HepG2 (cell line): ENCODE measurements at regions not wholly inside any gene's neighbourhood (a gene's known extent, or its start where the extent isn't known, plus 50 kb on each side); places are given as distances from the start of the nearest gene placed in this dataset.
A peak's percentile ranks its signal among the peaks of the same experiment; 100 is the strongest.

Source experiments
- ATAC-seq: fragments of 200-7000 bp; cut with Tn5 transposase; 3 replicates; pipeline ENCODE4 v1.9.1; 2020; ENCODE audit warnings: mild to moderate bottlenecking, moderate library complexity
- BruUV-seq: library from RNA; stranded (reverse); fragments of 400-500 nt; replicated peaks from 2 replicates; lab custom pipeline; 2021; lab: Mats Ljungman, UMichigan
- CTCF ChIA-PET: fragments of 300-600 bp; formaldehyde crosslinking; extraction: SDS; loops from one replicate; lab custom pipeline; 2021; ENCODE audit warnings: low total read pairs, inconsistent platforms, low intra/inter-chr PET ratio; lab: Yijun Ruan, JAX
- POLR2A ChIA-PET: fragments of 350-600 bp; sonication (Branson Sonifier 250); formaldehyde crosslinking; loops from one replicate; lab custom pipeline; 2020; ENCODE audit warnings: antibody characterized with exemption, inconsistent platforms; lab: Yijun Ruan, JAX
- DNase-seq: peaks from one replicate; pipeline ENCODE4 v3.0.0-alpha.2; 2015; ENCODE audit warnings: low spot score
- FAIRE-seq: peaks from 3 replicates; lab custom pipeline; 2011; peaks lifted over from hg19 to GRCh38; lab: Jason Lieb, UNC
- H2AFZ ChIP-seq: one replicate; pipeline ENCODE4 v1.6.1; 2011; ENCODE audit warnings: low read length, inconsistent platforms
- H3K27ac ChIP-seq: fragments of 300-600 bp; 3 replicates; pipeline ENCODE4 v1.8.0; 2011; ENCODE audit warnings: mixed run types, mild to moderate bottlenecking, mixed read lengths, low read length, inconsistent platforms; ENCODE audit not compliant: insufficient read depth; ENCODE audit errors: extremely low read length
- H3K27me3 ChIP-seq, 2 experiments: fragments of 200-600 bp in 1 of 2; 2 replicates in 1 of 2; 3 replicates in 1 of 2; pipeline versions ENCODE4 v1.6.0 to v1.8.0; 2011; ENCODE audit warnings: low read length in 2 of 2, mild to moderate bottlenecking in 2 of 2, moderate library complexity in 2 of 2, inconsistent platforms in 1 of 2; ENCODE audit not compliant: insufficient read depth in 2 of 2, control insufficient read depth in 1 of 2
- H3K36me3 ChIP-seq, 2 experiments: fragments of 200-600 bp in 1 of 2; replicated peaks in 1 of 2; 2 replicates in 1 of 2; 3 replicates in 1 of 2; pipeline versions ENCODE4 v1.5.1 to v1.8.0; 2011; ENCODE audit warnings: low read length in 2 of 2, inconsistent platforms in 1 of 2; ENCODE audit not compliant: insufficient read depth in 2 of 2, control insufficient read depth in 1 of 2
- H3K4me1 ChIP-seq: 2 replicates; pipeline ENCODE4 v1.5.1; 2012; ENCODE audit warnings: low read length, inconsistent platforms; ENCODE audit not compliant: insufficient read depth
- H3K4me2 ChIP-seq: 2 replicates; pipeline ENCODE4 v1.6.0; 2011; ENCODE audit warnings: low read depth, low read length, inconsistent platforms
- H3K4me3 ChIP-seq, 3 experiments: fragments of 200-600 bp in 1 of 3; sonication (generic), shearing (Covaris generic) in 1 of 3; replicated peaks in 1 of 3; 2 replicates each; pipeline ENCODE4 v1.5.1; 2011 to 2016; ENCODE audit warnings: low read length in 3 of 3, inconsistent platforms in 2 of 3, low read depth in 2 of 3, mild to moderate bottlenecking in 2 of 3, control low read depth in 1 of 3, mixed read lengths in 1 of 3; ENCODE audit not compliant: insufficient read depth in 1 of 3
- H3K79me2 ChIP-seq: one replicate; pipeline ENCODE4 v1.6.1; 2011; ENCODE audit warnings: low read length, inconsistent platforms; ENCODE audit not compliant: insufficient read depth
- H3K9ac ChIP-seq: 2 replicates; pipeline ENCODE4 v1.6.0; 2011; ENCODE audit warnings: mild to moderate bottlenecking, low read depth, low read length, inconsistent platforms; ENCODE audit not compliant: insufficient read depth
- H3K9me3 ChIP-seq: 2 replicates; pipeline ENCODE4 v1.5.1; 2012; ENCODE audit warnings: mild to moderate bottlenecking, low read length
- H4K20me1 ChIP-seq: 2 replicates; pipeline ENCODE4 v1.6.0; 2011; ENCODE audit warnings: inconsistent platforms, mild to moderate bottlenecking, low read length, moderate library complexity; ENCODE audit not compliant: insufficient read depth
- CBX1 ChIP-seq: IDR thresholded peaks from one replicate; pipeline ENCODE4 v1.6.1; 2016; ENCODE audit warnings: antibody characterized with exemption, low read depth
- CREB3 ChIP-seq: sonication (generic); formaldehyde crosslinking; IDR thresholded peaks from 2 replicates; pipeline ENCODE4 v1.5.0; 2020; ENCODE audit warnings: missing genetic modification reagents
- FOXC1 ChIP-seq: sonication (generic); formaldehyde crosslinking; IDR thresholded peaks from 2 replicates; pipeline ENCODE4 v1.8.0; 2022; ENCODE audit warnings: mild to moderate bottlenecking, missing genetic modification reagents, borderline replicate concordance
- IRF1 ChIP-seq: sonication (generic); formaldehyde crosslinking; IDR thresholded peaks from 2 replicates; pipeline ENCODE4 v1.4.0; 2020; ENCODE audit warnings: low read depth, mild to moderate bottlenecking, missing genetic modification reagents
- MYC ChIP-seq: sonication (generic); formaldehyde crosslinking; IDR thresholded peaks from 2 replicates; pipeline ENCODE4 v1.9.0; 2021; ENCODE audit warnings: missing genetic modification reagents, borderline replicate concordance
- POLR2AphosphoS2 ChIP-seq: IDR thresholded peaks from 2 replicates; pipeline ENCODE4 v1.6.1; 2011; ENCODE audit warnings: low read depth, low read length, improper control_type of control experiment
- SRSF9 ChIP-seq: fragments of 200-400 bp; formaldehyde crosslinking; IDR thresholded peaks from 2 replicates; pipeline ENCODE4 v1.6.1; 2018; ENCODE audit warnings: borderline replicate concordance, mild to moderate bottlenecking, low read depth, low read length; ENCODE audit not compliant: insufficient read depth, poor library complexity, severe bottlenecking
- THAP11 ChIP-seq: IDR thresholded peaks from 2 replicates; pipeline ENCODE4 v1.6.1; 2016; ENCODE audit warnings: missing biosample characterization, missing genetic modification reagents
- ZNF20 ChIP-seq: sonication (generic); formaldehyde crosslinking; IDR thresholded peaks from 2 replicates; pipeline ENCODE4 v1.4.0; 2020; ENCODE audit warnings: mild to moderate bottlenecking, moderate library complexity, missing genetic modification reagents
- ZNF577 ChIP-seq: sonication (generic); formaldehyde crosslinking; IDR thresholded peaks from 2 replicates; pipeline ENCODE4 v1.4.0; 2020; ENCODE audit warnings: mild to moderate bottlenecking, low read depth, missing genetic modification reagents, borderline replicate concordance
- ZNF775 ChIP-seq: sonication (generic); formaldehyde crosslinking; IDR thresholded peaks from 2 replicates; pipeline ENCODE4 v1.4.0; 2020; ENCODE audit warnings: missing genetic modification reagents, mild to moderate bottlenecking, moderate library complexity, borderline replicate concordance
- WGBS: methylation state at CpG from one replicate; pipeline ENCODE4 v1.1.6; 2017; ENCODE audit warnings: low lambda C conversion rate; 5-methylcytosine and 5-hydroxymethylcytosine counted together
- in situ Hi-C: cut with HindIII; loops from 2 replicates; pipeline ENCODE4 v1.10.0; 2017; ENCODE audit warnings: low pct_unique_long_range_greater_than_20kb; ENCODE audit not compliant: extremely low pct_ligation_motif_present
- intact Hi-C: fragments of 100-400 bp; cut with micrococcal nuclease; formaldehyde crosslinking; loops from one replicate; pipeline ENCODE4 v1.10.0; 2022; ENCODE audit not compliant: unreplicated experiment

GRCh38 chr3:73883497-73883896 lies 258.8 kb upstream of the PDZRN3 start:
- ChIA-PET CTCF (no interaction called here), POLR2A (no interaction called here)
- no peaks in the 10 kb centered on the region for H3K27me3 ChIP-seq
- no peaks in the 10 kb centered on the region for H3K9me3 ChIP-seq
- BruUV-seq = no TSS peak
- H3K4me2 ChIP-seq = no peak overlapping the region
- H2AFZ ChIP-seq = no peak overlapping the region
- FAIRE-seq (no peak), ATAC-seq (no peak), DNase-seq (no peak)
- H3K4me3 ChIP-seq = no peak overlapping the region
- no peak overlapping the region for H3K9ac ChIP-seq
- no peaks in the 10 kb centered on the region for H3K79me2 ChIP-seq
- H3K36me3 ChIP-seq = no peaks in the 10 kb centered on the region
- H4K20me1 ChIP-seq = no peaks in the 10 kb centered on the region
- TF ChIP-seq ZNF775 = no peak
- TF ChIP-seq THAP11 (CRISPR knock-in tag) = 0 out of 2 replicates have a peak, but pooled peaks have one; percentile 29
- in situ Hi-C loops (no loop called here), intact Hi-C loops (no loop called here)
- no peak overlapping the region for H3K27ac ChIP-seq
- H3K4me1 ChIP-seq = no peaks in the 10 kb centered on the region

GRCh38 chr3:73874606-73875369 lies 250.0 kb upstream of the PDZRN3 start:
- no peak overlapping the region for H3K27ac ChIP-seq
- TF ChIP-seq IRF1 (CRISPR knock-in tag) = no peak
- TF ChIP-seq FOXC1 (CRISPR knock-in tag) = no peak
- TF ChIP-seq POLR2AphosphoS2 = no peak
- TF ChIP-seq ZNF577 (CRISPR knock-in tag) = no peak
- TF ChIP-seq CBX1 = no peak
- TF ChIP-seq ZNF20 (CRISPR knock-in tag) = no peak
- TF ChIP-seq CREB3 (CRISPR knock-in tag) = no peak
- TF ChIP-seq SRSF9 = no peak
- no peak for TF ChIP-seq MYC (CRISPR knock-in tag)
- TF ChIP-seq, all 625 proteins: peak for 0
- in situ Hi-C loops (no loop called here), intact Hi-C loops (no loop called here)
- H3K4me2 ChIP-seq = no peak overlapping the region
- no peak overlapping the region for H2AFZ ChIP-seq
- BruUV-seq = no TSS peak
- H3K79me2 ChIP-seq = no peaks in the 10 kb centered on the region
- H3K9ac ChIP-seq = no peak overlapping the region
- H3K27me3 ChIP-seq = no peaks in the 10 kb centered on the region
- no peak overlapping the region for H3K4me3 ChIP-seq
- ATAC-seq (no peak), DNase-seq (no peak), FAIRE-seq (no peak)
- 3% methylated on average over 4 of the region's 4 CpGs for WGBS
- no peaks in the 10 kb centered on the region for H3K9me3 ChIP-seq
- H3K4me1 ChIP-seq = no peaks in the 10 kb centered on the region
- ChIA-PET POLR2A (no interaction called here), CTCF (no interaction called here)
- H4K20me1 ChIP-seq = no peaks in the 10 kb centered on the region
- H3K36me3 ChIP-seq = no peaks in the 10 kb centered on the region
